LNCAP (cell line): ENCODE measurements at regions not wholly inside any gene's neighbourhood (a gene's known extent, or its start where the extent isn't known, plus 50 kb on each side); places are given as distances from the start of the nearest gene placed in this dataset.

Experiments used
- CTCF ChIP-seq: fragments of 450-650 bp; IDR thresholded peaks from 2 replicates; pipeline ENCODE4 v1.5.1; 2017; ENCODE audit warnings: mild to moderate bottlenecking

DNA sequence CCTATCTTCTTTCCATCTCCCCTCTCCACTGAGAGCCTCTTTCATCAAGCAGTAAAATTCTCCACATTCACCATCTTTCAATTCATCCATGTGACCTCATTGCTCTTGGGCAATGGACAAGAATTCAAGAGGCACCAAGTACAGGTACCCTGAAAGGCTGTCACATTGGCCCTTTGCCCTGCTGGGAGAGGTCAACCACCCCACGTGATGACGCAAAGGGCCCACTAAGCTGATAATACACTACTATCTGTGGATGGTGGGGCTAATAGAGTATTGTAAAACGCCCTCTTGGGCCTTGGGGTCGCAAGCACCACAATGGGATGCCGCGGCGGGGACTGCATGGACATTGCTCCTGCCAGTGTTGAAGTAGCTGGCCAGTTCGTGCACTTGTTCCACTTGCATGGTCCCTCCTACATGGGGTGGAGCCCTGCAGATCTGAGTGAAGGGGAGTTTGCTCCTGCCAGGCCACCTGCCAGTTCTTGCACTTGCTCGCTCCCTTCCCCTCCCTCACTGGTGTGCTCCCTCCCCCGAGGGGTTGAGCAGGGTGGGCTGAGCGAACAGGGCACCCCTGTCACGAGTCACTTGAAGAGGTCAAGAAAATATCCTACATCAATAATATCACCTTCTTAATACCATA is 1578.8 kb upstream of the RAG2 start:
- no peak for TF ChIP-seq CTCF

DNA sequence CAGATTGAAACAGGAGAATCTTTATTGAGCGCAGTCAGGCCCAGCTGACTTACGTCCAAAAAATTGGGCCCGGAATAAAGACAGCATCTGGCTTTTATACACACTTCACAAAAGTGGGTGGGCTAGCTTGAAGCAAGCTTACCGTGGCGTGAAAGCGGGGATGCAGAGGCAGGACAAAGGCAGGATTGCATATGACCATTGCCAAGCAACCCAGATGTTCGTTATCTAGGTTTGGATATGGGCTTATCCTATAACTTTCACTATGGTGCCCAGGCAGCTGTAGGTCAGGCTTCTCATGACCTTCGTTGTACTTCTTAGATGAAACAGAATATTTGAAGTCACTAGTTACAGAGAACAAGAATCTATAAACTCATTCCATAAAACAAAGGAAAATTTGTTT is 1575.6 kb upstream of the RAG2 start:
- TF ChIP-seq CTCF = no peak

DNA sequence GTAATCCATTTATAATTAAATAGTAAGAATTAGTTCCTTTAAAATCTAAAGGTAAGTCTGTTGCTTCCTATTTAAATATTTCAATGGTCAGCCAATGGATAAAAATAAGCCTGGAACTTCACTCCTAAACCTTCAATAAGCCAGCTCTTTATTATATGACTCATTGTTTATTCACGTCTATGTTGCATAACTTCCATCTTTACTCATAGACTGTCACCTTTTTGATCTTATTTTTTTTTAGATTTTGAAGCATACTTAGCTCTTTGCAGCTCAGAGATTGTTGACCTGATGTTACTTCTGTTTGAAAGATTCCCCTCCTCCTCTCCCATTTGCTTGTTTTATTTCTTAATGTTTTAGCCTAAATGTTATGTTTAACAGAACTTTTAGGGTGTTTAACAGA is 1571.2 kb upstream of the RAG2 start:
- TF ChIP-seq CTCF = no peak

DNA sequence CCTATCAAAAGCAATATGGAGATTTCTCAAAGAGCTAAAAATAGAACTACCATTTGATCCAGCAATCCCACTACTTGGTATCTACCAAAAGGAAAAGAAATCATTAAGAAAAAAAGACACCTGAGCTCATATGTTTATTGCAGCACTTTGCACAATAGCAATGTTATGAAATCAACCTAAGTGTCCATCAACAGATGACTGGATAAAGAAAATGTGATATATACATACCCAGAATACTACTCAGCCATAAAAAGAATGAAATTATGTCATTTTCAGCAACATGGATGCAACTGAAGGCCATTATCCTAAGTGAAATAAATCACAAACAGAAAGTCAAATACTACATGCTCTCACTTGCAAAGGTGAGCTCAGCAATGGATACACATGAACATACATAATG is 1565.5 kb upstream of the RAG2 start:
- TF ChIP-seq CTCF = no peak

DNA sequence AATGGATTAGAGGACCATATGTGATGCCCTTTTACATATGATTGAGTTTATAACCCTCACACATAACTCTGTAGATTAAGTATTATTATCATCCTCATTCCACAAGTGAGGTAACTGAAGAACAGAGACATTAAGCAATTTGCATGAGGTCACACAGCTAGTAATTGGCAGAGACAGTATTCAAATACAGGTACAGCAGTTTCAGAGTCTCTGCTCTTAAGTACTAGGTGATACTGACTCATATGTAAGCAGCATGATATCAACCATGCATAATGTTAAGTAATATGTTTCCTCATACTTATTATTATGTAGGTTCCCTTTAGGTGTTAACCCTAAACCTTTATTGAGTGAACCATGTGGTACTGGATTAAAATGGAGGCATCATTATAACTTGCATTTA is 1562.4 kb upstream of the RAG2 start:
- TF ChIP-seq CTCF = no peak

DNA sequence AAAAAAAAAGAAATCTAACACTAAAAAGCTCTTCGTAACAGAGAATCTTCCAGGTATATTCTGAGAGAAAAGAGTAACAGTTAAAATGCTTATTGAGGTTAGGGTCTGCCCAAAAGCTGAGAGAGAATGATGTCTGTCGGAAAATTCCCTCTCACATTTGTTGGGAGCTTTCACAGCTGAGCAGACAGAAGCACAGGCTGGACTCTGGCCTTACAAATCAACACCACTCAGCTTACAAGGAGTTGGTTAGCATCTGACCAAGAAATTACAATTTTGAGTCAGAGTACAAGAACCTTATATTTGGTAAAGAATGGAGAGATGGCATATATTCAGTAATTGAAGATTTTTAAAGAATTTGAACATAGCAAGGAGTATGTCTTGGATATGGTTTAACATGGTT is 1561.0 kb upstream of the RAG2 start:
- no peak for TF ChIP-seq CTCF

GRCh38 chr11:38156495-38157146 is 1558.6 kb upstream of the RAG2 start:
- TF ChIP-seq CTCF = no peak
